Stimulated activated naive CD4-positive, alpha-beta T cell treated with Interleukin-2 at 50 U/mL for 16 hours (primary cell): ENCODE measurements at regions not wholly inside any gene's neighbourhood (a gene's known extent, or its start where the extent isn't known, plus 50 kb on each side); places are given as distances from the start of the nearest gene placed in this dataset.

ENCODE experiments used
- DNase-seq: peaks from one replicate; lab custom pipeline; 2025; lab: John Stamatoyannopoulos, UW

DNA sequence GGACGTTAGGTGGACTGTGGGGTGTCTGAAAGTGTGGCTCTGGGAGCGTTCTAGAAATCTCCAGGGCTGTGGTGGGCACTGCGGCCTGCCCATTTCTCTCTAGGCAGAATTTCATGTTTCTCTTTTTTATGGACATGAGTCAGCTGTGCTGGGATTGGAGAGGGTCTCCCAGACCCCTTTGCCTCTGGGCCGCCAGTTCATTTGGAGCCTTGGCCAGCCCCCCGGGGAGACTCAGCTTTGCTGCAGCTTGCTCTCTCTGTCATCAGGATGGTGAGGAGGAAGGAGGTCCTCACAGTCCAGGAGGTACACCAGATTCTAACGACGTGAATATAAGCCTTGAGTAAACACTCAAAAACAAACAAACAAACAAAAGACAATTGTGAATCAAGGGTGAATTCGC, 149.6 kb upstream of the RGMA start:
- no peak for DNase-seq

DNA sequence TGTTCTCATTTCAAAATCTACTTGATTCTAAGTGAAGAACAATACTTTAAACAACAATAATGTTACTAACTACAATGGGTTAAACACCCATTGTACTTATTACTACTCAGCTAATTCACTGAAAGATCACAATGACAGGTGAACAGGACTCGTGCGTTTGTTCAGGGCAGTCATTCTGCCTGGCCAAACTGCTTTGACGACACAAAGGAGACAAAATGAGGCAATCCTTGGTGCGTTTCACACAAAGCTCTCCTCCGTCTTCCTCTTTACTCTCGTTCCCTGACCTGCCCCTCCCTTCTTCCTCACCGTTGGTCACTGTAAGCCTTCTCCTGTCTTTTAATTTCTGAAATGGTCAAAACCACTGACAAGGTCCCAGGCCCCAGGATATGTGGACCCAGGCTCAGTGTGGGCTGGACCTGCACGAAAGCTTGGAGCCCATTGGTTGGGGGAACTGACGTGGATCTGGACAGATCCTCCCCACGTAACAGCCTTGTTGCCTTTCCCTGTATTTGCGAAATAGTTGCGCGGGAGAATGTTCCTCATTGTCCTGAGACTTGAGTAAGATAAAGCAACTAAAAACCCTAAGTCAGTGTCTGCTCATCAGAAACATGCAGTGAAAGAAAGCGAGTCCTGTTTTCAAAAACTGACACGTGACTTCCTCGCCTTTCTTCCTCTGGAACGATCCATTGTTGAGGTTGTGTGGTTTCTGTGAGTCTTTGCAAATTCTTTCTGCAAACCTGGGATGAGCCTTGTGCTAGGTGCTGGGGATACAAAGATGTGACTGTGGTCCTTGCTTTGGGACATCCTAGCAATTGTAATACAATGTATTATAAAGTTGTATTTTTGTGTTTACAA, 147.1 kb upstream of the RGMA start:
- no peak for DNase-seq

DNA sequence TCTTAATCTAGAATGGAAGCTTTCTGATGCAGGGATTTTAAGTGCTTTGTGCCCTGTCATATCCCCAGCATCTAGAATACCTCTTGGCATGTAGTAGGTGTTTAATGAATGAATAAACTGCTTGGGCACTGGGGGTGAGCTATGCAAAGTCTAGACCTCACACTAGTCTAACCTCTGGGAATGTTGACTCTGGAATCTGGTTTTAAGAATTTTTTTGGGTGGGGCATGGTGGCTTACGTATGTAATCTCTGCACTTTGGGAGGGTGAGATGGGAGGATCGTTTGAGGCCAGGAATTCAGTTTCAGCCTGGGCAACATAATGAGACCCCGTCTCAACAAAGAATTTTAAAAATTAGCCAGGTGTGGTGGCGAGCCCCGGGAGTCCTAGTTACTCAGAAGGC, 146.3 kb upstream of the RGMA start:
- DNase-seq: no peak

DNA sequence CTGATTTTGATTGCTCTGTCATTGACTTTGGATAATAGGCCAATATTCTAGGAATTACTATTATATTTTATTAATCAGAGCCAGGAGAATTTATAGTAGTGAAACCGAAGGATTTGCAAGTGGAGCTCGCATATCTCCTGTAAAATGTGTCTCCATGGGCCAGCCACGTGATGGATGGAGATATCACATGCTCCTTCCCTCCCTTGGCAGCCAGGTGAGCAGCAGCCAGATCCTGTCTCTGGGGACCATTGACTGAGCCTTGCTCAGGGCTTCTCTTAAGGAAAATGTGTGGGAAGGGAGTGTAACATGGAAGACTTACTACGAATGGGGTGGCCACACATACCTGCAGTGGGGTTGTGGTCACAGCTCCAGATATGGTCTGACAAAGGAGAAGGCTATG, 144.7 kb upstream of the RGMA start:
- no peak for DNase-seq

DNA sequence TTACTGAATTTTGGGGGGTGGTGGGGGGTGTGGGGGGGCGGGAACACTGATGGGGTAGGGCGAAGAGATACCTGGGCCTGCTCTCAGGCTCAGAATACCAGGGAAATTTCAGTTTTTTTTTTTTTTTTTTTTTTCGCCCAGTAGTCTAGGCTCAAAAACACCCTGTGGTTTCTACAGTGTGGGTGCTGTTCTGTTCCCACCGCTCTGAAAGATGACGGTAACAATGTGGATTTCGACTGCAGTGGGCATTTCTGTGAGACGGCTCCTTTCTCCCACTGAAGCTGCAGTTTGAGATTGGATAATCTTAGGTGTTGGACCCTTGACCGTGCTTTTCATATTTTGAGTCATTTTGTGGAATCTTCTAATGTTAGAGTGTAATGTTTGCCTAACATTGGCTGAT, 143.8 kb upstream of the RGMA start:
- DNase-seq: no peak

DNA sequence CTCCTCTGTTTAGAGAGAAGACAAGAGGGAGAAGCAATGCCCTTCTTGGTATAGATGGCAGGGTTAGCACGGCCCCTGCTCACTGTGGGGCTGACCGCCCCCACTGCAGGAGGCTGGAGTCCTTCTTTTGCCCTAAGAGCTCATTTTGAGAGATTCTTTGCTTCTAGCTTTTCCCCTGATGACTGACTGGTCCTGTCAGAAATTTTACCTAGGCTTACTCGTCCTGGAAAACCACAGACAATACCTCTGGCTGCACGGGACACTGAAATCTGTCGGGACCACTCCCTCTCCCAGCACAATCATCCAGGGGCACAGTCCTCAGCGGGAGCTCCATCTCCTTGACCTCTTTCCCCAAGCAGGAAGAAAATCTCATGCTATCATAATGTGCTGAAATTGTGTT, 143.0 kb upstream of the RGMA start:
- no peak for DNase-seq

DNA sequence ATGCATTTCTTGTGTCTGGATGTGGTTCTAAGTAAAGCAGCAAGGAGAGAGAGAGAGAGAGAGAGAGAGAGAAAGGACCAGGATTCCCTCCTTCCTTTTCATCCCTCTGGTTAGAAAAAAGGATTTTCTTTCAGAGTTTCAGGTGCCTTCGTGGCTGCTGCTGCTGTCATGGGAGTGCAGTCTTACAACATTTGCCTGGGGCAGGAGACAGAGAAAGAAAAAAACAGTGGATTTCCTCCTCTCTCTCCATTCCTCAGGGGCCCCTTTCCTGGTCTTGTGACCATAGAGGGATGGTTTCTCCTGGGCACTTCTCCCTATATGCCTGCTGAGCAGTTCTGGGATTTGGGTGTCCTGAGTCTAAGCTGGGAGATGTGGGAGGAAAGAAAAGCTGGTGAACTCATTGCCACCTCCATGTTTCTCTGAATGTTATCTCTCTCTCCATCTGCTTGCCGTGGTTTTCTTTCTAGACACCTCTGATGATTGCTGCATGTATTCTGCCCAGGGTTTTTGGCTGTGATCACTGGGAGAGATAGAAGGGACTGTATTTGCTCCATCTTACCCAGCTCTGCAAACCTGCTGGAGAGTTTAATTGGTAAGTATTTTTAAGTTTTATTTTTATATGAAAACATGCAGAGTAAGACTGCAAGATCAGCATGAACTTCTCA, 142.4 kb upstream of the RGMA start:
- DNase-seq: no peak

DNA sequence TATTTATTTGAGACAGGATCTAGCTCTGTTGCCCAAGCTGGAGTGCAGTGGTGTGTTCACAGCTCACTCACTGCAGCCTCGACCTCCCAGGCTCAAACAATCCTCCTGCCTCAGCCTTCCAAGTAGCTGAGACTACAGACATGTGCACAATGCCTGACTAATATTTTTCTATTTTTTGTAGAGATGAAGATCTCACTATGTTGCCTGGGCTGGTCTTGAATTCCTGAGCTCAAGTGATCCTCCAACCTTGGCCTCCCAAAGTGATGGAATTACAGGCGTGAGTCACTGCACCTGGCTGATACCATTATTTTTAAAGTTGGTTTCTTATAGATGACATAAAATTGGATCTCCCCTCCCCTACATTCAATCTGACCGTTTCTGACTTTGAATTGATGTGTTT, 139.5 kb upstream of the RGMA start:
- DNase-seq: no peak

DNA sequence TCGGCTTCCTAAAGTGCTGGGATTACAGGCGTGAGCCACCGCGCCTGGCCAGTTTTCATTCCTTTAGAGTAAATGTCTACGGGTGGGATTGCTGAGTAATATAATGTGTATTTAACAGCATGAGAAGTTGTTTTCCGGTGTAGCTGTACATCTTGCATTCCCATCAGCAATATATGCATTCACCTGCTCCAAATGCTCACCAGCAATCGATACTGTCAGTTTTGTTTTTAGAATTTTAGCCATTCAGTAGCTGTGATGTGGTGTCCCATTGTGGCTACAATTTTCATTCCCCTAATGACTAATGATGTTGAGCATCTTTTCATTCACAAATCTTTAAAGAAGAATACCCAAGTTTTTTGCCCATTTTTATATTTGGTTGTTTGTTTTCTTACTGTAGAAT, 134.8 kb upstream of the RGMA start:
- no peak for DNase-seq

DNA sequence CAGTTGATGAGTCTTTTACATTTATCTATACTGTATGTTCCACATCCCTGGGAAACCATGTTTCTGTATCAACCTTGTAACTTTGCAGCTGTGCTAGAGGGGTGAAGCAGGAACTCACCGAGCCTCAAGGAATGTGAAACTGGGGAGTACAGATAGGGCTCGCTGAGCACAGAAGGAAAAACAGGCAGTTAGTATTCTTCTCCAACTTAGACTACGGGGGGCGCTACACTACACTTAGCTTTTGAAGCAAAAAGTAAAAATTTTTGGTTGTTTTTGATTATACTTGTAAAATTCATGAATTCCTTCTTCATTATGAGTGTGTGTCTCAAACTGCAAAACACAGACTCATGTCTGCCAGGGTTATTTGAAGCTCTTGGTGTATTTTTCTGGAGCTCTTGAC, 132.7 kb upstream of the RGMA start:
- DNase-seq: no peak

DNA sequence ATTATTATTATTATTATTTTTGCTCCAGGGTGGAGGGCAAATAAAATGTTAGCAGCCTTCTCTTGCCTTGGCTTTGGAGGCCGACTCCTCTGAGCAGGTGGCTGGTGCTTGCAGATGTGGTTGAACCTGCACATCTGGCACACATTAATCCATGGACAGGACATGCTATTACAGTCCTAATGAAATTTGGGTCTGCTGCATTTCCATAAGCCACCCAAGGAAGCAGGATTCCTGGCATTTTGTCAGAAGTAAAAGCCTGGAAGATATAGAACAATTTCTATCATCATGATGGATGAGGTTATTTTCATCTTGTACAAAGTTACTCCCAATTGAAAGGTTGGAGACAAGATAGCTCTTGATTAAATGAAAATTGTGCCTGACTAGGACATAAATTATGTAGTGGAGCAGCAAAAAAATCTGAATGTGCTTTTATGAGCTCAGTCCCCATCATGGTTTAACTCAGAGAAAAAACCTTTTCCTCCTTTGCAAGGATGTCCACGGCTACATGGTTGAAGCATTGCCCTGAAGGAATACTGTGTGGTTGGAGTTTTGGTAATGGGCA, 130.9 kb upstream of the RGMA start:
- DNase-seq: no peak

DNA sequence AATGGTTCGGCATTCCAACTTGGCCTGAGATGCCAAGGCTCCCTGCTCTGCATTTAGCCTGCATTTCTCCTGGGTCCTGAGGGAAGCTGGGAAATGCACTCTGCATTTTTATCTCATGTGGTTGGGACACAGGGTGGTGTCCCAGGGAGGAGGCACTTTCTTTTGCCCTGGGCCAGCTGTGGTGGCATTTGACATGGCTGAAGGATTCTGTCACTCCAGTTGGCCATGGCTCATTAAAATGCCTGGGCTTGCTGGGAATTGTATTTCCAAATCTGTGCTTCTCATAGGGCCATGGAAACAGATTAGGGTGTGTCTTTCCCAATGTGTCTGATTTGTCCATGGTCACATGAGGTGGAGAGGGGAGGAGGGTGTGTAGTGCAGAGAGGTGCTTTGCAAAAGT, 128.3 kb upstream of the RGMA start:
- DNase-seq: no peak

DNA sequence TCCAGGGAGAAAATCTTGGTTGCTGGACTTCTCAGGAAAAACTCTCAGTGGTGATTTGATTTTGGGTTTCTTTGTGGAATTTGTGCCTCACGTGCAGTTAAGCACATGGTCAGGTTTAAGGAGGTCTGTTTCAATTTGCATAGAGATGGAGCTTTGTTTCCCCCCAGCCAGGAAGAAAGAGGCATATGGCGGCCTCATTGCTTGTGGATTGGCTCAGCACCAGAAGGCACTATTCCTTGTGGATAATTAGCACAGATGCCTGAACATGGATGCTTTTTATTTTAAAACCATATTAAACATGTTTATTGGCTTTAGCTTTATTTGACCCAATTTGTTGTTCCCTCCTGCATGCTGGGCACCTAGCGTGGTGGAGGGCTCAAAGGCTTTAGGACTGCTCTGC, 125.1 kb upstream of the RGMA start:
- no peak for DNase-seq

DNA sequence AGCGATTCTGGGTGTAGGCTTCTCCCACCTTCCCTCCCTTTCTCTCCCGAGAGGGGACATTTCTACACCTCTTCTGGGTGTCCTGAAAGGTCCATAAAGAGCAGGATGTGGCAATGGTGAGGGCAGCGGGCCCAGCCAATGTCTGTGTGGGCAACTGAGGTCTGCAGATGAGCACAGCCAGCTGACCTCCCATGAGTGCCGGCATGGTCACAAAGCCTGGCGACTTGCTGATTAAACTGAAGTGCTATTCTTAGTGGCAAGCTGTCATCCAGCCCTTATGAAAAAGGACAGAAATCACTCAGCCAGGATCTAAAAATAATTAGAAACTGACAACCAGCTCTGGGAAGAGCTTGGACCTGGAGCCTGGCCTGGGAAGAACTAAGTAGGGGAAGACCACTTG, 124.3 kb upstream of the RGMA start:
- DNase-seq: no peak

DNA sequence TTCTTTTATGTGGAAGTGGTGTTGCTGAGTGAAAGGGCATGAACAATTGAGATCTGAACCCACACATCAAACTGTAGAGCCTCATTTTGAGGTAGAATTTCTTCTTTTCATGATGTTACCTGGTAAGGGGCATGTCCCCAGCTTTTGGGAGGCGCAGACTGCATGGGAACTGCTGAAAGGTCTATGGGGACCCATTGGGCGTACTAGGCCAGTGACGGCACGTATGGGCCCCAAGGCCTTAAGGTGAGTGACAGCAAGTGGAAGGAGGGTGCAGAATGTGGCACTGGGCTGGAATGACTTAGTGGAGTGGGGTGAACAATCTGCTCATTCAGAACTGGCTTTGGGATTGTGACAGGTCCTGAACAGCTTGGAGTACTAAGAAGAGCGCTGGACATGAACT, 123.6 kb upstream of the RGMA start:
- no peak for DNase-seq

DNA sequence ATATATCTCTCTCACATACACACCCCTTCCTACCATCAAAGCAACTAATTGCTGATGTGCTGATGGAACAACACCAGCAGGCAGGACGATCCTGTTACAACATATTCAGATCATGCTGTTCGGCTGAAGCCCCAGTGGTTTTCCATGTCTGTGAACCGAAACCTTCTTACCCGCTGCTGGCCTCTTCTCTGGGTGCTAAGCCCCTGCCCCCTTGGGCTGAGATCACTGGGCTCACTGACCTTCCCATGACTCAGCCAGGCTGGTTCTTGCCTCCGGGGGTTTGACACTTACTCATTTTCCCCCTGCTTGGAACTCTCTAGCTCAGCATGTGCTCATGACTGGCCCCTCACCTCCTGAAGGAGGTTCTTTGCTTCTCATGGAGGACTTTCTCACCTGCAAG, 122.0 kb upstream of the RGMA start:
- DNase-seq: no peak

DNA sequence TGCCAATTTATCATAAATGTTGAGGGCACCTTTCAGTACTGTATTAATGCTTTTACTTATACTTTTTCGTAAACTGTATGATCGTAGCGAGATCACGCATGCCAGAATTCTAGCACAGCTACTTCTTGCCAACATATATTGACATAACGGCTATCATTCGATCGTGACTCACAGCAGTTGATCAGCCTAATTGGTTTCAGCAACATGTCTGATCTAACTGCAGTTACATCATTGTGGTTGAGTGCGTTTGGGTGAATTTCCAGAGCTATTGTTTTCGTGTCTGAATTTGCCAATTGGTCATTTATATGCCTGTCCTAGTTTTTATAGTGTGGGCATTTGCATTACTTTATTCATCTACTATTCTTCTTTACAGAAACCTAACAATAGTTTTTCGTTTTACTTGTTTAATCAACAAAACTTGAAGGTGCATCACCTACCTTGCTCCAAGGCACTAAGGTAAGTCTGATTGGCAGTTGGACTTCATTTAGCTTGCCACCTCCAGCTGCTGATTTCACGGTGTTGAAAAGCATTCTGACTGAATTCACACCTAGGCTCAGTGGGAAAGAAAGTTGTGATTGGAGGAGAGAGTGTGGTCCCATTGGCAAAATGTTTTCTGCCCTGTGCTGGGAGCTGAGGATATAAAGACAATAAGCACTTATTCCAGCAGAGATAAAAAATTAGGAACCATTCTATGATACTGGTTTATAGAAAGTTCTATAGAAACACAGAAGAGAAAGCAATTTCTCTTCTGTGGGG, 120.9 kb upstream of the RGMA start:
- DNase-seq: no peak

DNA sequence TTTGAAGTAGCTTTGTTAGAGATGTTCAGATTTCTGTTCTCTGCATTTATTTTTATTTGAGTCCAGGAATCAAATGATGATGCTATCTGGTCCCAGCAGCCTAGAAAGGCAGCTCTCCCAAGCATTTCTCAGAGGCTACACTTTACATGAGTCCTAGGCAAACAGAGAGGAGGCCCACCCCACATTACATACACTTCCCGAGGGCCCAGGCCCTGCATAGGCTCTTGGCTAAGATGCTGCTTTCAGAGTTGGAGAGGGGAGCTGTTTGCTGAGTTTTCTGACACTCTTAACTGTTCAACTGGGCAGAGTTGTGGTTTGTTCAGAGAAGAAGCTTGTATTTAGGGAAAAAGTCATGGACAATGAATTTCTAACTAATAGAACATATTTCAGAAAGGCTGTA, 117.9 kb upstream of the RGMA start:
- no peak for DNase-seq

DNA sequence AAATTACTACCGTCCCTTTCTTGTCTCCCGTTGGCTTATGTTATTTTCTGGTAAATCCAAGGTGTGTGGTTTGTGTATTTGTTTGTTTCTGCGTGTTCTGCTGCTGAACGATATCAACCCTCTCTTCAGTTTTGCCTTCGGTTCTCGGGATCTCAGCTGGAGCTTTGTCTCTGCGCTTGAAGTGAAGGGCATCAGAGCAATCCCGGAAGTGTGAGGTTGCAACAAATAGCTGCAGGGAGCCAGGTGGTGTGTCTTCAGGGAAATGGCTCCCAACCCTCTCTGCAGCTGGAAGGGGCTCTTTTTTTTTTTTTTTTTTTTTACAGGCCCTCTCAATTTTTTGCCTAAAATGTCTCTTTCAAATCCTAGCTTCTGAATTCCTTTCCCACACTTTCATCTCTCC, 116.4 kb upstream of the RGMA start:
- no peak for DNase-seq

DNA sequence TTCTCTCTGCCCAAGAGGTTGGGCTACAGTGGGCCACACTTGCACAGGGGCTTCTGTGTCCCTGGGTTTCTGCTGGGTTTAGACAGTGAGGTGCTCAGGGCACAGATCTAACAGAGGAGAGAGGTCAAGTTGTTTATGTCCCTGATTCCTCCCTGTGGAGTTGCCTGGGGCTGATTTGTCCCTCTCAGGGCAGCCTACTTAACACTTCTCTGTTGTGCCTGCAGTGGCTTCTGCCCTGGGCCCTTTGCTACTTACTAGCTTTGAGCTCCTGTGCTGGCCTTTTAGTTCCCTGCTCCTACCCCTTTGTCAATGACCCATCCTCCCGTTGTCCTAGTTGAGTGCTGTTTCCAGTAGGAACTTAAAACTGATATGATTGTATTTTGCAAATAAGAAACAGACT, 114.0 kb upstream of the RGMA start:
- DNase-seq: no peak

DNA sequence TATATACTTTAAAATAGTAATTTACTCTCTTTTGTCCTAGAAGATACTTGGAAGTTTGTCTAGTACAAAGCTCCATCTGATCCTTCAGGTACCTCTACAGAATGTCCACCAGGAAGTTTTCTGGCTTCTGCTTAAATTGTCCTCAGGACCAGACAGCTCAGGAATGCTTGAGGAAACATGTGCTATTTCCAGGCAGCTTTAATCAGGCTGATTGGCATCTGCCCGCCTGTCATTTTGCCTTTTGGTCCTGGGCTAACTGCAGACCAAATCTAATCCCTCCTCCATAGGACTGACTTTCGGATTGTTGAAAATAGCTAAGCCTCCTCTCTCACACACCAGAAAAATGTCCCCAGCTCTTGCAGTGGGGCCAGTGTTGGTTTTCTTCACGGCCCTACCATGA, 113.4 kb upstream of the RGMA start:
- no peak for DNase-seq

DNA sequence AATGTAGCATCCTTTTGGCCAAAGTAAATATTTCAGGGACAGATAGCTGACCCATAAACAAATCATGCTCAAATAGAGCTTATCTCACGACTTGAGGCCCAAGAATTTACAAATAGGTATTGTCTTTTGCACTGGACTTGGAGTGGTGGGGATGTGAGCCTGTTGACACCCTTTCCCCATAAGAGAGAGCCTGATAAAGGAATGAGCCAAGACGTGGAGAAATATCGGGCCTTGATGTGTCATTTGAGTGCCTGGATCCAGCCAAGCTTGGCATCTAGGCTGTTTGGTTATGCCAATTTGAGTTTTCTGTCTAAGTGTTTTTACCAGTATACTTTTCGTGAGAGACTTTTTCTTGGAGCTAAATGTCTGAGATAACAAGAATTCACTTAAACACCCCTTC, 112.9 kb upstream of the RGMA start:
- DNase-seq: no peak

DNA sequence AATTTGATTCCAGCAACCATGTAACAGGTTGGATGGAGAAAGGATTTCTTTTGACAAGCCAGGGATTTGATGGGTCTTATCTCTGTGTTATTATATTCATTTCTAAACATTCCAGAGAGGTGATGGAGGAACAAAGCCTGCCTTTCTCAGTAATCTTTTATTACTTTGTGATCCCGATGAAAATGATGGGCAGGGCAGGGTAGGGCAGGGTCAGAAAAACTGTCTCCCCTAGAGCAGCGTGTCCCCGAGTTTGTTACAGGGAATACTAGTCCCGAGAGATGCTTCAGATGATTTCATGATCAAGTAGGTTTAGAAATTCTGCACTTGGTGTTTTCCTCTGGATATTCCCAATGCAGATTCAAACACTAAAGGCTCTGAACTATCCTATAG, 111.8 kb upstream of the RGMA start:
- no peak for DNase-seq
